Caco-2 (cell line): ENCODE measurements at regions not wholly inside any gene's neighbourhood (a gene's known extent, or its start where the extent isn't known, plus 50 kb on each side); places are given as distances from the start of the nearest gene placed in this dataset.

Experiments used
- BruUV-seq: library from RNA; stranded (reverse); fragments of 400-500 nt; replicated peaks from 2 replicates; lab custom pipeline; 2021; lab: Mats Ljungman, UMichigan
- CTCF ChIA-PET: fragments of 300-600 bp; sonication (Branson Sonifier 250); formaldehyde crosslinking; loops from one replicate; lab custom pipeline; 2022; ENCODE audit warnings: antibody characterized with exemption; lab: Charles Lee
- POLR2A ChIA-PET: fragments of 300-600 bp; sonication (Branson Sonifier 250); formaldehyde crosslinking; loops from one replicate; lab custom pipeline; 2022; ENCODE audit warnings: antibody characterized with exemption; lab: Charles Lee
- DNase-seq, 2 experiments: peaks; one replicate each; pipeline versions ENCODE4 v3.0.0 to v3.0.0-alpha.2; 2020 to 2022
- H3K27me3 ChIP-seq: replicated peaks from 2 replicates; pipeline ENCODE4 v1.6.0; 2011; ENCODE audit warnings: low read length; ENCODE audit not compliant: control insufficient read depth, insufficient read depth
- H3K36me3 ChIP-seq: 2 replicates; pipeline ENCODE4 v1.5.1; 2011; ENCODE audit warnings: low read length; ENCODE audit not compliant: control insufficient read depth, insufficient read depth
- H3K4me1 ChIP-seq: fragments of 250-450 bp; sonication (Bioruptor Pico); 2 replicates; pipeline ENCODE4 v1.5.1; 2020; ENCODE audit warnings: mild to moderate bottlenecking
- H3K4me3 ChIP-seq: 2 replicates; pipeline ENCODE4 v1.5.1; 2011; ENCODE audit warnings: low read depth, mild to moderate bottlenecking, control low read depth, low read length
- H3K9me3 ChIP-seq: fragments of 250-450 bp; sonication (Bioruptor Pico); 2 replicates; pipeline ENCODE4 v1.5.1; 2020; ENCODE audit warnings: mild to moderate bottlenecking, moderate library complexity
- H3K27ac Mint-ChIP-seq: one replicate; pipeline ENCODE4 v1.8.0; 2022; ENCODE audit warnings: mixed read lengths; ENCODE audit not compliant: unreplicated experiment
- H3K27me3 Mint-ChIP-seq: one replicate; pipeline ENCODE4 v1.8.0; 2022; ENCODE audit warnings: mixed read lengths; ENCODE audit not compliant: insufficient read depth, unreplicated experiment
- H3K36me3 Mint-ChIP-seq: one replicate; pipeline ENCODE4 v1.8.0; 2022; ENCODE audit warnings: mild to moderate bottlenecking, mixed read lengths; ENCODE audit not compliant: insufficient read depth, unreplicated experiment
- H3K4me1 Mint-ChIP-seq: one replicate; pipeline ENCODE4 v1.8.0; 2022; ENCODE audit warnings: low read depth, mixed read lengths; ENCODE audit not compliant: unreplicated experiment
- H3K4me3 Mint-ChIP-seq: one replicate; pipeline ENCODE4 v1.8.0; 2022; ENCODE audit warnings: mild to moderate bottlenecking, moderate library complexity, mixed read lengths; ENCODE audit not compliant: unreplicated experiment
- H3K9me3 Mint-ChIP-seq: one replicate; pipeline ENCODE4 v1.8.0; 2022; ENCODE audit warnings: mixed read lengths; ENCODE audit not compliant: unreplicated experiment
- CTCF ChIP-seq, 2 experiments: fragments of 200-600 bp in 1 of 2; IDR thresholded peaks; 1 replicate in 1 of 2; 2 replicates in 1 of 2; pipeline versions ENCODE4 v1.5.1 to v1.8.0; 2011 to 2022; ENCODE audit warnings: antibody characterized with exemption in 1 of 2, control low read depth in 1 of 2, inconsistent platforms in 1 of 2, low read depth in 1 of 2, low read length in 1 of 2, mild to moderate bottlenecking in 1 of 2, moderate library complexity in 1 of 2; ENCODE audit not compliant: insufficient read depth in 1 of 2, severe bottlenecking in 1 of 2, unreplicated experiment in 1 of 2
- intact Hi-C: fragments of 100-400 bp; cut with micrococcal nuclease; formaldehyde crosslinking; loops from one replicate; pipeline ENCODE4 v1.10.0; 2022; ENCODE audit not compliant: unreplicated experiment

GRCh38 chr2:145007093-145007959 is 487.4 kb upstream of the ZEB2 start:
- H3K4me3 ChIP-seq, result no peak overlapping the region
- no peaks in the 10 kb centered on the region for H3K27me3 ChIP-seq
- CTCF ChIA-PET, result no interaction called here
- no peaks in the 10 kb centered on the region for H3K4me1 ChIP-seq
- H3K9me3 ChIP-seq, result no peaks in the 10 kb centered on the region
- TF ChIP-seq CTCF (IDR thresholded peaks at IDR 0.05; ENCODE audit: insufficient read depth in 1 of 2, low read depth in 1 of 2, low read length in 1 of 2, severe bottlenecking in 1 of 2, unreplicated experiment in 1 of 2), result no peak
- POLR2A ChIA-PET, result no interaction called here
- intact Hi-C loops, result no loop called here
- Mint-ChIP-seq H3K27ac (no peak overlapping the region), H3K4me3 (no peak overlapping the region), H3K4me1 (no peaks in the 10 kb centered on the region), H3K27me3 (no peaks in the 10 kb centered on the region), H3K9me3 (no peaks in the 10 kb centered on the region), H3K36me3 (no peaks in the 10 kb centered on the region)
- no TSS peak for BruUV-seq
- DNase-seq, result no peak
- H3K36me3 ChIP-seq, result no peaks in the 10 kb centered on the region

GRCh38 chr2:145002624-145003023 is 482.7 kb upstream of the ZEB2 start:
- Mint-ChIP-seq H3K4me3 (no peak overlapping the region), H3K9me3 (no peaks in the 10 kb centered on the region), H3K4me1 (no peaks in the 10 kb centered on the region), H3K27ac (no peak overlapping the region), H3K36me3 (no peaks in the 10 kb centered on the region), H3K27me3 (peaks cover 6% of the 10 kb centered on the region)
- CTCF ChIA-PET, result no interaction called here
- POLR2A ChIA-PET, result no interaction called here
- intact Hi-C loops, result no loop called here
- no peak for DNase-seq
- BruUV-seq, result no TSS peak
- H3K36me3 ChIP-seq, result no peaks in the 10 kb centered on the region
- H3K4me1 ChIP-seq, result no peaks in the 10 kb centered on the region
- TF ChIP-seq CTCF (IDR thresholded peaks at IDR 0.05; ENCODE audit: insufficient read depth in 1 of 2, low read depth in 1 of 2, low read length in 1 of 2, severe bottlenecking in 1 of 2, unreplicated experiment in 1 of 2), result no peak
- no peak overlapping the region for H3K4me3 ChIP-seq
- H3K27me3 ChIP-seq, result no peaks in the 10 kb centered on the region
- no peaks in the 10 kb centered on the region for H3K9me3 ChIP-seq

GRCh38 chr2:145000376-145000775 is 480.5 kb upstream of the ZEB2 start:
- Mint-ChIP-seq H3K27me3 (peaks cover 6% of the 10 kb centered on the region), H3K27ac (no peak overlapping the region), H3K4me3 (no peak overlapping the region), H3K4me1 (no peaks in the 10 kb centered on the region), H3K36me3 (no peaks in the 10 kb centered on the region), H3K9me3 (no peaks in the 10 kb centered on the region)
- no peaks in the 10 kb centered on the region for H3K36me3 ChIP-seq
- no peaks in the 10 kb centered on the region for H3K4me1 ChIP-seq
- H3K4me3 ChIP-seq, result no peak overlapping the region
- POLR2A ChIA-PET, result no interaction called here
- no TSS peak for BruUV-seq
- H3K27me3 ChIP-seq, result no peaks in the 10 kb centered on the region
- no peak for TF ChIP-seq CTCF (IDR thresholded peaks at IDR 0.05; ENCODE audit: insufficient read depth in 1 of 2, low read depth in 1 of 2, low read length in 1 of 2, severe bottlenecking in 1 of 2, unreplicated experiment in 1 of 2)
- intact Hi-C loops, result no loop called here
- no peaks in the 10 kb centered on the region for H3K9me3 ChIP-seq
- no peak for DNase-seq
- CTCF ChIA-PET, result no interaction called here
